AG04450 (cell line): ENCODE measurements at regions not wholly inside any gene's neighbourhood (a gene's known extent, or its start where the extent isn't known, plus 50 kb on each side); places are given as distances from the start of the nearest gene placed in this dataset.
"Not testable (repeated sequence)": the region's sequence is repeated elsewhere in the genome, so short reads cannot be mapped to it uniquely, and the experiment has no call there.

Experiments used
- CTCF ChIA-PET: fragments of 300-600, 350-600 bp; formaldehyde crosslinking; extraction: SDS; loops from one replicate; lab custom pipeline; 2022; ENCODE audit warnings: antibody characterized with exemption, inconsistent platforms; lab: Charles Lee
- POLR2A ChIA-PET: fragments of 350-600 bp; formaldehyde crosslinking; extraction: SDS; loops from one replicate; lab custom pipeline; 2021; ENCODE audit warnings: antibody characterized with exemption, inconsistent platforms; lab: Yijun Ruan, JAX
- DNase-seq: peaks from one replicate; pipeline ENCODE4 v3.0.0-alpha.2; 2011; ENCODE audit warnings: low read depth, low spot score
- H3K27ac ChIP-seq: one replicate; pipeline ENCODE4 v1.5.1; 2012; ENCODE audit warnings: low read depth, low read length, control low read depth
- H3K27me3 ChIP-seq: one replicate; pipeline ENCODE4 v1.6.0; 2012; ENCODE audit warnings: low read length; ENCODE audit not compliant: control insufficient read depth, insufficient read depth
- H3K4me3 ChIP-seq: 2 replicates; pipeline ENCODE4 v1.5.1; 2011; ENCODE audit warnings: mild to moderate bottlenecking, low read depth, low read length, control low read depth
- H3K9me3 ChIP-seq: 2 replicates; pipeline ENCODE4 v1.5.1; 2012; ENCODE audit warnings: low read length; ENCODE audit not compliant: control insufficient read depth, insufficient read depth
- CTCF ChIP-seq: IDR thresholded peaks from 2 replicates; pipeline ENCODE4 v1.5.1; 2011; ENCODE audit warnings: low read depth, low read length, control low read depth, inconsistent platforms

- Histone ChIP-seq H3K27me3 (peaks cover 15% of the 10 kb centered on the region), H3K27ac (no peak overlapping the region), H3K9me3 (no peaks in the 10 kb centered on the region), H3K4me3 (no peak overlapping the region)
- no peak for DNase-seq
- ChIA-PET CTCF (interaction anchor here (1.1 kb wide), 1 partner anchor 12 kb away, joined by 4 read pairs; no protein-coding TSS in a partner anchor), POLR2A (no interaction called here)
- no peak for TF ChIP-seq CTCF
Observed at GRCh38 chr16:22641131-22641628, 130.5 kb downstream of the NPIPB5 start.

- no peak for DNase-seq
- no peak overlapping the region for H3K27ac ChIP-seq
- ChIA-PET CTCF (no interaction called here), POLR2A (no interaction called here)
- H3K9me3 ChIP-seq: no peaks in the 10 kb centered on the region
- H3K4me3 ChIP-seq: no peak overlapping the region
- no peak for TF ChIP-seq CTCF
- H3K27me3 ChIP-seq: peaks cover 14% of the 10 kb centered on the region
Observed at GRCh38 chr16:22642416-22643088, 131.9 kb downstream of the NPIPB5 start.

- H3K27me3 ChIP-seq: peaks cover 14% of the 10 kb centered on the region
- H3K9me3 ChIP-seq, CTCF ChIA-PET, POLR2A ChIA-PET, H3K4me3 ChIP-seq, DNase-seq, H3K27ac ChIP-seq: not testable (repeated sequence)
Observed at GRCh38 chr16:22643203-22643602, 132.5 kb downstream of the NPIPB5 start.

- peaks cover 14% of the 10 kb centered on the region for H3K27me3 ChIP-seq
- H3K4me3 ChIP-seq: no peak overlapping the region
- DNase-seq: no peak
- POLR2A ChIA-PET: no interaction called here
- H3K9me3 ChIP-seq: no peaks in the 10 kb centered on the region
- CTCF ChIA-PET: no interaction called here
- no peak overlapping the region for H3K27ac ChIP-seq
- TF ChIP-seq CTCF: no peak
Observed at GRCh38 chr16:22643886-22644285, 133.2 kb downstream of the NPIPB5 start.

- H3K9me3 ChIP-seq: no peaks in the 10 kb centered on the region
- peaks cover 14% of the 10 kb centered on the region for H3K27me3 ChIP-seq
- ChIA-PET POLR2A (interaction anchor here (0.7 kb wide), 1 partner anchor 25 kb away, joined by 7 read pairs; no protein-coding TSS in a partner anchor), CTCF (no interaction called here)
- no peak for DNase-seq
- TF ChIP-seq CTCF: no peak
- no peak overlapping the region for H3K4me3 ChIP-seq
- H3K27ac ChIP-seq: no peak overlapping the region
Observed at GRCh38 chr16:22645868-22646267, 135.2 kb downstream of the NPIPB5 start.
